ENCODE measurements at regions not wholly inside any gene's neighbourhood (a gene's known extent, or its start where the extent isn't known, plus 50 kb on each side); places are given as distances from the start of the nearest gene placed in this dataset.

- TF ChIP-seq, protein P1, sequence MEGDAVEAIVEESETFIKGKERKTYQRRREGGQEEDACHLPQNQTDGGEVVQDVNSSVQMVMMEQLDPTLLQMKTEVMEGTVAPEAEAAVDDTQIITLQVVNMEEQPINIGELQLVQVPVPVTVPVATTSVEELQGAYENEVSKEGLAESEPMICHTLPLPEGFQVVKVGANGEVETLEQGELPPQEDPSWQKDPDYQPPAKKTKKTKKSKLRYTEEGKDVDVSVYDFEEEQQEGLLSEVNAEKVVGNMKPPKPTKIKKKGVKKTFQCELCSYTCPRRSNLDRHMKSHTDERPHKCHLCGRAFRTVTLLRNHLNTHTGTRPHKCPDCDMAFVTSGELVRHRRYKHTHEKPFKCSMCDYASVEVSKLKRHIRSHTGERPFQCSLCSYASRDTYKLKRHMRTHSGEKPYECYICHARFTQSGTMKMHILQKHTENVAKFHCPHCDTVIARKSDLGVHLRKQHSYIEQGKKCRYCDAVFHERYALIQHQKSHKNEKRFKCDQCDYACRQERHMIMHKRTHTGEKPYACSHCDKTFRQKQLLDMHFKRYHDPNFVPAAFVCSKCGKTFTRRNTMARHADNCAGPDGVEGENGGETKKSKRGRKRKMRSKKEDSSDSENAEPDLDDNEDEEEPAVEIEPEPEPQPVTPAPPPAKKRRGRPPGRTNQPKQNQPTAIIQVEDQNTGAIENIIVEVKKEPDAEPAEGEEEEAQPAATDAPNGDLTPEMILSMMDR (conservative IDR thresholded peaks at IDR 0.05; ENCODE audit: low read depth, low read length), result no peak
- no peak for TF ChIP-seq CEBPB (IDR thresholded peaks at IDR 0.05; ENCODE audit: low read depth, low read length)
- no peak for TF ChIP-seq RAD21 (IDR thresholded peaks at IDR 0.05; ENCODE audit: low read length)
- TF ChIP-seq CHD1 (IDR thresholded peaks at IDR 0.05; ENCODE audit: low read depth, low read length), result no peak
- TF ChIP-seq RFX5 (IDR thresholded peaks at IDR 0.05; ENCODE audit: low read depth, low read length), result no peak
- no peak for TF ChIP-seq POLR2A (IDR thresholded peaks at IDR 0.05; ENCODE audit: low read depth, low read length)
- TF ChIP-seq, protein P2, sequence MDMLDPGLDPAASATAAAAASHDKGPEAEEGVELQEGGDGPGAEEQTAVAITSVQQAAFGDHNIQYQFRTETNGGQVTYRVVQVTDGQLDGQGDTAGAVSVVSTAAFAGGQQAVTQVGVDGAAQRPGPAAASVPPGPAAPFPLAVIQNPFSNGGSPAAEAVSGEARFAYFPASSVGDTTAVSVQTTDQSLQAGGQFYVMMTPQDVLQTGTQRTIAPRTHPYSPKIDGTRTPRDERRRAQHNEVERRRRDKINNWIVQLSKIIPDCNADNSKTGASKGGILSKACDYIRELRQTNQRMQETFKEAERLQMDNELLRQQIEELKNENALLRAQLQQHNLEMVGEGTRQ (IDR thresholded peaks at IDR 0.05; ENCODE audit: low read depth, low read length), result no peak
- TF ChIP-seq MXI1 (IDR thresholded peaks at IDR 0.05; ENCODE audit: borderline replicate concordance, low read depth, low read length), result no peak
- TF ChIP-seq RCOR1 (IDR thresholded peaks at IDR 0.05; ENCODE audit: insufficient replicate concordance, low read length), result no peak
- no peak for TF ChIP-seq SMC3 (IDR thresholded peaks at IDR 0.05; ENCODE audit: low read depth, low read length)
Measured at GRCh38 chr2:77608510-77608909, 86.3 kb upstream of the LRRTM4 start.

All from IMR-90 (cell line).